ENCODE measurements at regions not wholly inside any gene's neighbourhood (a gene's known extent, or its start where the extent isn't known, plus 50 kb on each side); places are given as distances from the start of the nearest gene placed in this dataset.

DNA sequence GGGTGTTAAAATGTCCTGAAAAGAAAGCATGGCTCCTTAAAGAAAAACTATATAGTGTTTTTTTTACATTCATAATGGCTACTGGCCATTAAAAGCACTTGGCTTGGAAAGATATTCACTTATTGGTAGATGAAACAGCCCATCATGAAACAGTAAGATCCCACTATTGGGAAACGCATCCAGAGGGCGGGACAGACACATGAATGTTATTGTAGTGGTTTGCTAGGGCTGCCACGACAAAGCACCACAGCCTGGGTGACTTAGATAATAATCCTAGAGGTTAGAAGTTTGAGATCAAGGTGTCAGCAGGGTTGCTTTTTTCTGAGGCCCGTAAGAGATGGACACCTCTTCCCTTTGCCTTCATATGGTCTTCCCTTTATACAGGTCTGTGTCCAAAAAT, 139.4 kb upstream of the ANKH start:
- TF ChIP-seq, protein P1, sequence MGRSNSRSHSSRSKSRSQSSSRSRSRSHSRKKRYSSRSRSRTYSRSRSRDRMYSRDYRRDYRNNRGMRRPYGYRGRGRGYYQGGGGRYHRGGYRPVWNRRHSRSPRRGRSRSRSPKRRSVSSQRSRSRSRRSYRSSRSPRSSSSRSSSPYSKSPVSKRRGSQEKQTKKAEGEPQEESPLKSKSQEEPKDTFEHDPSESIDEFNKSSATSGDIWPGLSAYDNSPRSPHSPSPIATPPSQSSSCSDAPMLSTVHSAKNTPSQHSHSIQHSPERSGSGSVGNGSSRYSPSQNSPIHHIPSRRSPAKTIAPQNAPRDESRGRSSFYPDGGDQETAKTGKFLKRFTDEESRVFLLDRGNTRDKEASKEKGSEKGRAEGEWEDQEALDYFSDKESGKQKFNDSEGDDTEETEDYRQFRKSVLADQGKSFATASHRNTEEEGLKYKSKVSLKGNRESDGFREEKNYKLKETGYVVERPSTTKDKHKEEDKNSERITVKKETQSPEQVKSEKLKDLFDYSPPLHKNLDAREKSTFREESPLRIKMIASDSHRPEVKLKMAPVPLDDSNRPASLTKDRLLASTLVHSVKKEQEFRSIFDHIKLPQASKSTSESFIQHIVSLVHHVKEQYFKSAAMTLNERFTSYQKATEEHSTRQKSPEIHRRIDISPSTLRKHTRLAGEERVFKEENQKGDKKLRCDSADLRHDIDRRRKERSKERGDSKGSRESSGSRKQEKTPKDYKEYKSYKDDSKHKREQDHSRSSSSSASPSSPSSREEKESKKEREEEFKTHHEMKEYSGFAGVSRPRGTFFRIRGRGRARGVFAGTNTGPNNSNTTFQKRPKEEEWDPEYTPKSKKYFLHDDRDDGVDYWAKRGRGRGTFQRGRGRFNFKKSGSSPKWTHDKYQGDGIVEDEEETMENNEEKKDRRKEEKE (IDR thresholded peaks at IDR 0.05), result no peak
- TF ChIP-seq POLR2A (IDR thresholded peaks at IDR 0.05; ENCODE audit: low read depth, low read length), result no peak
- TF ChIP-seq, protein P2, sequence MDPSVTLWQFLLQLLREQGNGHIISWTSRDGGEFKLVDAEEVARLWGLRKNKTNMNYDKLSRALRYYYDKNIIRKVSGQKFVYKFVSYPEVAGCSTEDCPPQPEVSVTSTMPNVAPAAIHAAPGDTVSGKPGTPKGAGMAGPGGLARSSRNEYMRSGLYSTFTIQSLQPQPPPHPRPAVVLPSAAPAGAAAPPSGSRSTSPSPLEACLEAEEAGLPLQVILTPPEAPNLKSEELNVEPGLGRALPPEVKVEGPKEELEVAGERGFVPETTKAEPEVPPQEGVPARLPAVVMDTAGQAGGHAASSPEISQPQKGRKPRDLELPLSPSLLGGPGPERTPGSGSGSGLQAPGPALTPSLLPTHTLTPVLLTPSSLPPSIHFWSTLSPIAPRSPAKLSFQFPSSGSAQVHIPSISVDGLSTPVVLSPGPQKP (IDR thresholded peaks at IDR 0.05; ENCODE audit: low read depth, low read length), result no peak
- TF ChIP-seq, protein P3, sequence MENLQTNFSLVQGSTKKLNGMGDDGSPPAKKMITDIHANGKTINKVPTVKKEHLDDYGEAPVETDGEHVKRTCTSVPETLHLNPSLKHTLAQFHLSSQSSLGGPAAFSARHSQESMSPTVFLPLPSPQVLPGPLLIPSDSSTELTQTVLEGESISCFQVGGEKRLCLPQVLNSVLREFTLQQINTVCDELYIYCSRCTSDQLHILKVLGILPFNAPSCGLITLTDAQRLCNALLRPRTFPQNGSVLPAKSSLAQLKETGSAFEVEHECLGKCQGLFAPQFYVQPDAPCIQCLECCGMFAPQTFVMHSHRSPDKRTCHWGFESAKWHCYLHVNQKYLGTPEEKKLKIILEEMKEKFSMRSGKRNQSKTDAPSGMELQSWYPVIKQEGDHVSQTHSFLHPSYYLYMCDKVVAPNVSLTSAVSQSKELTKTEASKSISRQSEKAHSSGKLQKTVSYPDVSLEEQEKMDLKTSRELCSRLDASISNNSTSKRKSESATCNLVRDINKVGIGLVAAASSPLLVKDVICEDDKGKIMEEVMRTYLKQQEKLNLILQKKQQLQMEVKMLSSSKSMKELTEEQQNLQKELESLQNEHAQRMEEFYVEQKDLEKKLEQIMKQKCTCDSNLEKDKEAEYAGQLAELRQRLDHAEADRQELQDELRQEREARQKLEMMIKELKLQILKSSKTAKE (IDR thresholded peaks at IDR 0.05; ENCODE audit: low read depth, poor library complexity, severe bottlenecking), result no peak
- TF ChIP-seq TCF12 (IDR thresholded peaks at IDR 0.05; ENCODE audit: low read depth, low read length), result no peak
